Keratinocyte (primary cell): ENCODE measurements at regions not wholly inside any gene's neighbourhood (a gene's known extent, or its start where the extent isn't known, plus 50 kb on each side); places are given as distances from the start of the nearest gene placed in this dataset.

Experiments
- EZH2 ChIP-seq: IDR thresholded peaks from one replicate; pipeline ENCODE4 v1.6.1; 2012; ENCODE audit warnings: inconsistent platforms, mild to moderate bottlenecking, low read length, moderate library complexity
- TF ChIP-seq, protein P1 (sequence below), 3 experiments: IDR thresholded peaks in 1 of 3; conservative IDR thresholded peaks in 1 of 3; optimal IDR thresholded peaks in 1 of 3; 2 replicates in 2 of 3; 3 replicates in 1 of 3; pipeline versions ENCODE3 to v1.5.1; 2011; ENCODE audit warnings: low read length in 3 of 3, mild to moderate bottlenecking in 3 of 3, moderate library complexity in 2 of 3, control low read depth in 1 of 3, inconsistent platforms in 1 of 3; ENCODE audit not compliant: insufficient read depth in 2 of 3; ENCODE audit errors: extremely low read depth in 1 of 3

DNA sequence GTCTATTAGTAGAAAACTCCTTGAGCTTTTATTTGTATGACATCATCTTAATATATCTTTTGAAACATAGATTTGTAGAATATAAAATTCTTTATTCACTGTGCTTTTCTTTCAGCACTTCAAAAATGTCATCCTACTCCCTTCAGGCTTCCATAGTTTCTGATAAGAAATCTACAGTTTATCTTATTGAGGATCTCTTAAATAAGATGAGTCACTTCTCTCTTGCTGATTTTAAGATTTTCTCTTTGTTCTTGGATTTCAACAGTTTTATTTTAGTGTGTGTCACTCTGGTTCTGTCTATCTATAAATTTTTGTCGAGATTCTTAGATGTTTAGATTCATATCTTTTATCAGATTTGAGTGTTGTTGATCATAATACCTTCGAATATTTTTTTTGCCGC lies 566.1 kb upstream of the CHORDC1 start:
- TF ChIP-seq, protein P1, sequence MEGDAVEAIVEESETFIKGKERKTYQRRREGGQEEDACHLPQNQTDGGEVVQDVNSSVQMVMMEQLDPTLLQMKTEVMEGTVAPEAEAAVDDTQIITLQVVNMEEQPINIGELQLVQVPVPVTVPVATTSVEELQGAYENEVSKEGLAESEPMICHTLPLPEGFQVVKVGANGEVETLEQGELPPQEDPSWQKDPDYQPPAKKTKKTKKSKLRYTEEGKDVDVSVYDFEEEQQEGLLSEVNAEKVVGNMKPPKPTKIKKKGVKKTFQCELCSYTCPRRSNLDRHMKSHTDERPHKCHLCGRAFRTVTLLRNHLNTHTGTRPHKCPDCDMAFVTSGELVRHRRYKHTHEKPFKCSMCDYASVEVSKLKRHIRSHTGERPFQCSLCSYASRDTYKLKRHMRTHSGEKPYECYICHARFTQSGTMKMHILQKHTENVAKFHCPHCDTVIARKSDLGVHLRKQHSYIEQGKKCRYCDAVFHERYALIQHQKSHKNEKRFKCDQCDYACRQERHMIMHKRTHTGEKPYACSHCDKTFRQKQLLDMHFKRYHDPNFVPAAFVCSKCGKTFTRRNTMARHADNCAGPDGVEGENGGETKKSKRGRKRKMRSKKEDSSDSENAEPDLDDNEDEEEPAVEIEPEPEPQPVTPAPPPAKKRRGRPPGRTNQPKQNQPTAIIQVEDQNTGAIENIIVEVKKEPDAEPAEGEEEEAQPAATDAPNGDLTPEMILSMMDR (optimal IDR thresholded peaks at IDR 0.05 in 1 of 3, IDR thresholded peaks at IDR 0.05 in 1 of 3, conservative IDR thresholded peaks at IDR 0.05 in 1 of 3; ENCODE audit: extremely low read depth in 1 of 3, insufficient read depth in 2 of 3, low read length in 3 of 3) = no peak
- TF ChIP-seq EZH2 = no peak
